NCI-H524 (cell line): ENCODE measurements at regions not wholly inside any gene's neighbourhood (a gene's known extent, or its start where the extent isn't known, plus 50 kb on each side); places are given as distances from the start of the nearest gene placed in this dataset.
"Not testable (repeated sequence)": the region's sequence is repeated elsewhere in the genome, so short reads cannot be mapped to it uniquely, and the experiment has no call there.

Experiments
- DNase-seq, 2 experiments: peaks; one replicate each; lab custom pipeline; 2025; lab: John Stamatoyannopoulos, UW

DNA sequence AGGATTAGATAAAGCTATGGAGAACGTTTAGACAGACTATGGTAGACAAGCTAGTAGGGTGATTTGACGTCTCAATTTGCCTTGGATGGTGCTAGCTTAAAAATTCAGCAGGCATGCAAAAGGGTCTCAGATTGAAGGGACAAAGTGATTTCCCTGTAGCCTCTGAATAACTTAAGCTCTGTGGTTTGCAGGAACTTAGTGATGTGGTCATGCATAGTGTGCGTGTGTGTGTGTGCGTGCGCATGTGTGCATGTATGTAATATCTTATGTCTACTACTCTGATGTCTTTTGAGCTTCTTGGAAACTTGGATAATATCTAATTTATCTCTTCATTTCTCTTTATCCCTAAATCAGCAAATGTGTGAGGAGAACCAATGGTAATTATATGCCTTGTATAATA lies 183.6 kb upstream of the TNC start:
- no peak for DNase-seq

DNA sequence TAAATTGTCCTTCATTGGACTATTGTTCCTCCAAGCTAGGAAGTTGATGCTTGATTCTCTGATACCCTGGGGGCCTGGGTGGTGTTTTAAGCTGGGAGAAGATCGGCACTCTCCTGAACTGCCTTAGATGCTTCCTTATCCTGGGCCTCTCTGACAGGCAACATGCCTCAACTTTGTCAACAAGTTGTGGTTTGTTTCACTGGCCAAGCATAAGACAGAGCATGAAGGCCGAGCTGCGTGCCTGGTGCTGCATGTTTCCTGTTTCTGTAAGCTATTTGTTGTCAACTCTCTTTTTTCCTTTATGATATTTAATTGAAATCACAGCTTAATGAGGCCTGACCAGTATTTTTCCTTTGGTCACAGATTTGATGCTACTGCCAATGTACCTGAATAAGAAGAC lies 187.6 kb upstream of the TNC start:
- no peak for DNase-seq

DNA sequence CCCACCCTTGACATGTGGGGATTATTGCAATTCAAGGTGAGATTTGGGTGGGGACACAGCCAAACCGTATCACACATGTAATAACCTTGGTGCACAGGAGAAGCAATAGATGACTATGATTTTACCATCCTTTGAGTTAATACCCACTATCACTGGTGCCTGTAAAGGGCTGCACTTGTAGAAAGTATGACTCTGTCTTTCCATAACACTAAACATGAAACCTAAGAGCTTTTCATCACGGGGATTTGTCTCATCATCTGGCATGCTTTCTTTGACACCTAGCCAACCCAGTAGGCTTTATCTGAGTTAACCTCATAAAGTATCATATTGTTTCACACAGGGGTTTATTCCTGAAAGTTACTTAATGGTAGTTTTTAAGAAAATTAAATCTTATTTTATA lies 188.9 kb upstream of the TNC start:
- DNase-seq, result no peak

DNA sequence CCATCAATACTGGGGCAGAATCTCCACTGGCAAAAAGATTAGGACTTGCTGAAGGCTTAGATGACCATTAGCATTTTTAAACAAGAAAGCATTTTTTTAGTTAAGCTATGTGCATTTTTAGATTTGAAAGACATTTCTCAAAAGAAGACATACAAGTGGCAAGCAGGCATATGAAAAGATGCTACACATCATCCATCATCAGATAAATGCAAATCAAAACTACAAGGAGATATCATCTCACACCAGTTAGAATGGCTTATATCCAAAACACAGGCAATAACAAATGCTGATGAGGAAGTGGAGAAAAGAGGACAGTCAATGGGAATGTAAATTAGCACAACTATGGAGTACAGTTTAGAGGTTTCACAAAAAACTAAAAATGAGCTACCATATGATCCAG lies 195.6 kb upstream of the TNC start:
- DNase-seq, result no peak

DNA sequence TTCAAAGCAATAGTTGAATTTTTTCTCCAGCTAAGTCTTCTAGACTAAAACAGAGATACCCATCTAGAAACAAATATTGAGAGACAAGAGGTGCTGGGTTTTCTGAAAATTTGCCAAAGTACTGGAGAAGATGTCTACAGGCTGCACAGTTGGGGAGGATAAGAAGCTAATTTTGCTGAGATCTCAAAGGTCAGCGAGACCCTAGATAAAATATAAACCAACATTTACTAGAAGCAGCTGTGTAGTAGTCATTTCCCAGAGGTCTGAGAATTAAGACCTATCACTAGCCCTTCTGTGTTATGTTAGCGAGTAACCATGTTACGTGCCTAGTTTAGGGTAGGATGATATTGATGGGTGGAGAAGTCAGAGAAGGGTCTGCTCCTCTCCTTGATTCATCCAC lies 208.5 kb upstream of the TNC start:
- DNase-seq, result no peak

DNA sequence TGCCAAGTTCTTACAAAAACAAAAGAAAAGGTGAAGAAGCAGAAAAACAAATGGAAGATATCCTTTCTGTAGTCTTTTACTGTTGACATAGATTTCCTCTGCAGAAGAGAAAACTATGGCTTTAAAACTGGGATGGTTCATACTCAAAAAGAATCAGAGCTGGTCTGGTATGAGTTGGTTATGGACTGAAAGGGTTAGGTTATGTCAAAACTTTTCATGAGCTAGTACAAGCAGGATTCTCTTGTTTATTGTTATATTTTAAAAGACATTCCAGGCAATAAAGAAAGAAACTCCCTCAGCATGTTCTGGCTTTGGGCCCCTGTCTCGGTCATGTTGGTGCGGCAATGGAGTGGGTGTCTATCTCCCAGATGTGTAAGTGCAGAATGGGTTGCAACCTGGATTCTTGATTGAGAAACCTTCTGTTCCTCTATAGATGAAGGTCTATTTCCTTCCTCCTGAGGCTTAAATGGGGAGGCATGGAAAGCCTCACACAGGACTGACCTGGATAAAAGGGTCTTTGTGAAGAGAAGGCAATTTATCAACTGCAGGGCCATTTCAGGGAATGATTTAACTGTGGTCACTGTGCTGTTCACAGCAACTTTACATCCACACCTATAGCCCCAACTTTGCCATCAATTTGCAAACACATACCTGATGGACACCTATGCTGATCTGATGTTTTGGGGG lies 209.6 kb upstream of the TNC start:
- DNase-seq, result no peak

DNA sequence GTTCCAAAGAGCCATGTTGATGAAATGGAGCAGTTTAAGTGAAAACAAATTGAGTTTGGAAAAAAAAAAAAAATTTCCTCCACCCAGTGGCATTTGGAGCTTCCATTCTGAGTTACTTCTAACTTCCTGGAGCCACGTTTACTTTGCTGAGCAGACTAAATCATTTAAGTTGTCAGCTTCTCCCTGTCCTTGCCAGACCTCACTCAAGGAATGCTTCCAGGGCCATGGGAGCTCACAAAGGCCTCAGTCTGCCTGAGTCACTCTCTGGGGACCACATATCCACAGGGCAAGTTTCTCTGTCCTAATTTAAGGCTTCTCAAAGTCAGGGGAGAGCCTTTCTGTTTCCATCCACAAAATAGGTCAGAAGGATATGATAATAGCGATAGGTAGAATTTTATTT lies 210.3 kb upstream of the TNC start:
- DNase-seq, result no peak

DNA sequence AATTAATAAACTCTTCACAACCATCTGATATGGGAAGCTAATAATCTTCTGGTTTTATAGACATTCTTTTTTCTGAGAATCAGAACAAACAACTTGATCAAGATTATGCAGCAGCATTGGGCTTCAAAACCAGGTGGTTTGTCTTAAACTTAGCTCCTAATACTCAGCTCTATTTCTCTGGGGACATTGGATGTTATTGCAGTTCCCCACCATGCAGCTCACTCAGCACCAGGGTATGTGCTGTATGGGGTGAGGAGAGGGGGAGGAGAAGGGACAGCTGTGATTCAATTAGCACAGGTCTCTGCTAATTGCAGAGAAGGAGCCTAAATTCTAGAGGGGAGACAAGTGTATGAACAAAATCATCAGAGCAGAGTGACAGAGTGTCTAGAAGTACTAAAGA lies 210.7 kb upstream of the TNC start:
- DNase-seq, result peak; percentile 14 to 15

DNA sequence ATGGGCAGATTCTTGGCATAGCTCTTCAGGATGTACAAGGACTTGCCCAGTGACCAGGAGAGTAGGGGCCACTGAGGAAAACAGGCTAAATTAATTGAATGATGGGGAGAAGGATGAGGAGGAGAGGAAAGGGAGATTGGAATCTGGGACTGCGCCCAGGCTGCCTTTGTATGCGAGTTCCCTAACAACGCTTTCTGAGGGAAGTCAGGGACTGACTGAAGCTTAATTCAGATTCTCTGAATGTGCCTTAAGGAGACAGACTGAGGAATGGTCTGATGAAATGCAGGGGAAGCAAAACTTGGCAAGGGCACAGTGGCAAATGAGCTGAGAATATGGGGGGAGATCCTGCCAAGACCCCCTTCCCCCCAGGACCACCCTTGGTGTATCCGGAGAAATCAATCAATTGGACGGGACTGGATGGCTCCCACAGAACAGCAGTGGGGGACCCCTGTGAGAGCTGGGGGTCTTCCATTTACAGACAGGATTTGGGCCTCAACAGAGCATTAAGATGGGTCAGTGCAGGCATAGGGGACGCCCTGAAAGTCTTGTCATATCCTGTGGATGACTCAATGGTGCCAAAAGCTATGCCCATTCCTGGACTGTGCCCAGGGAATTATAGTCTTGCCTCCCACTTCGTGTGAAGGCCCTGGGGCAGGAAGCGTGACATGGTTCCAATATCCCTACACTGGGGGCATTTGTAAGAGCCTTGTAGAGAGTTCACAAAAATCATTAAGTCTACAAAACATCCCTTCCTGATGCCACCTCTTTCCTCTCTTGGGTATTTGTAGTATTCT lies 215.5 kb upstream of the TNC start:
- DNase-seq, result no peak

DNA sequence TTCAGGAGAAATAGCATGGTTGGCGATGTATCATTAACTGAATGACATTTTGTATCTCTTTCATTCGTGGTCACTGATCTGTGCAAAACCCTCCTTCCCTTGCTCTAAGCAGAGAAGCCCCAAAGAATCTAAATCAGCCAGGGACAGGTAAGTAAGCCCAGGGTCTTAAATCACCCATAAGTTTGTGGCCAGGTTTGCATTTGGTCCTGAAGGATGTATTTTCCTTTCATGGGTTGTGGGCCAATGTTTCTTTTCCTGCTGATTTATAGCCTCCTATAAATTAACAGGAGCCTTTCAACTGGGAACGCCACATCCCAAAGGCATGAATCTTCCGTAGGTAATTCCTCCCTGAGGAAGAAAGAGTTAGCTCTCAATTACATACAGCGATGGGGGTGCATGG lies 217.5 kb upstream of the TNC start:
- DNase-seq, result no peak

DNA sequence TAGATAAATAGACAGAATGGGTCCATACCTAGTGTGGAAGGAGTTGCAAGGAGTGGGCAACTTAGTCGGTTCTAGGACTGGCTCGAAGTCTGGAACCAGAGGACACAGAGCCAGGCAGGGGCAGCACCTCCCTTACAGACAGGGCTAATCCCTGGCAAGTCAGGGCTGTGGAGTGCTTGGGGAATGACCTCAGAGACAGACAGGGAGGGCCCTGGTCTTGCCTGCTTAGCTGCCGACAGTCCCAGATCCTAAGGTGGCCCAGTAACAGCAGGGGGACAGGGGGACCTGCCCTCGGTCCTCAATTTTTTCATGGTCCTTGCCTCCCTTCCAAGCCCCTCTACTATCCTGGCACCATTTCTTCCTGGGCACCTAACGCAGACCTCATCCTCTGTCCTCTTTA lies 222.4 kb upstream of the TNC start:
- no peak for DNase-seq

DNA sequence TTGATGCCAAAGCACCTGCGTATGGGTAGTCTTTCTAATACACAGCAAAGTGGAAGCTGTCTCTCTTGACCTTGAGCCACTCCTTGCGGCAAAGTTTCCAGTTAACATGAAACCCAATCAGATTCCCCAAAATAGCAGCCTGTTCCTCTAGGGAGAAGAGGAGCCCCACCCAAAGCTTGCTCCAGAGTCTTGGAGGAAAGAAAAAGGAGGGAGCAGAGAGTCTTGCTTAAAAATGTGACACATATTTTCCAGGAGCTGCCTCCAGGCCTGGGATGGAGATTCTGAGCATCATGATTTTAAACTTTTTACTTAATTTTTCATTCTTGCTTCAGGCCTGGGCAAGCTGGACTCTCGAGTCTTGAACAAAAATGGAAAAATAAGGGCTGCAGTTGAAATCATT lies 223.5 kb upstream of the TNC start:
- DNase-seq, result no peak

DNA sequence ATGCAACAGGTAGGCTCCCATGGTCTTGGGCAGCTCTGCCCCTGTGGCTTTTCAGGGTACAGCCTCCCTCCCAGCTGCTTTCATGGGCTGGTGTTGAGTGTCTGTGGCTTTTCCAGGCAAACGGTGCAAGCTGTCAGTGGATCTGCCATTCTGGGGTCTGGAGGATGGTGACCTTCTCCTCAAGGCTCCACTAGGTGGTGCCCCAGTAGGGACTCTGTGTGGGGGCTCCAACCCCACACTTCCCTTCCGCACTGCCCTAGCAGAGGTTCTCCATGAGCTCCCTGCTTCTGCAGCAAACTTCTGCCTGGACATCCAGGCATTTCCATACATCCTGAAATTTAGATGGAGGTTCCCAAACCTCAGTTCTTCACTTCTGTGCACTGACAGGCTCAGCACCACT lies 229.8 kb upstream of the TNC start:
- not testable (repeated sequence) for DNase-seq

DNA sequence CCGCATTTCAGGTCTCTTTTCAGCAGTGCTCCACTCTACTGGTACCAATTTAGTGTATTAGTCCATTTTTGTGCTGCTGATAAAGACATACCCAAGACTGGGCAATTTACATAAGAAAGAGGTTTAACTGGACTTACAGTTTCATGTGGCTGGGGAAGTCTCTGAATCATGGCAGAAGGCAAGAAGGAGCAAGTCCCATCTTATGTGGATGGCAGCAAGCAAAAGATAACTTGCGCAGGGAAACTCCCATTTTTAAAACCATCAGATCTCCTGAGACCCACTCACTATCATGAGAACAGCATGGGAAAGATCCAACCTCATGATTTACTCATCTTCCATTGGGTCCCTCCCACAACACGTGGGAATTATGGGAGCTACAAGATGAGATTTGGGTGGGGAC lies 231.0 kb upstream of the TNC start:
- not testable (repeated sequence) for DNase-seq

DNA sequence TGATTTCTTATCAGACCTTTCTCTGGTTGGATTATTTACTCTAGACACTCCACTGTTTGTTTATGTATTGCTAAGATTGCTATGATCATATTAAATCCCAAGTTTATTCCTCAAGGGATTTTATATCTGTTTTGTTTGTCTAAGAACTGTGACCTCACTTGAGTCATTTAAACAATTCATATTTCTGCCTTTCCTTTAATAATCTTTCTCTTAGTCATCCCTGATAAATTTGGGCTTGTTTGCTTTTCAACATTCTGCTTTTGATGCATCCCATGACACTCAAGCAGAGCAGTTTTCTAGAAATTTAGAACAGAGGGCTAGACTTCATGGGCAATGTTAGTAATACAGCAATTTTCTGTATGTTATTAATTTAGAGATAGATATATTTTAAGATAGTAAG lies 231.6 kb upstream of the TNC start:
- no peak for DNase-seq

DNA sequence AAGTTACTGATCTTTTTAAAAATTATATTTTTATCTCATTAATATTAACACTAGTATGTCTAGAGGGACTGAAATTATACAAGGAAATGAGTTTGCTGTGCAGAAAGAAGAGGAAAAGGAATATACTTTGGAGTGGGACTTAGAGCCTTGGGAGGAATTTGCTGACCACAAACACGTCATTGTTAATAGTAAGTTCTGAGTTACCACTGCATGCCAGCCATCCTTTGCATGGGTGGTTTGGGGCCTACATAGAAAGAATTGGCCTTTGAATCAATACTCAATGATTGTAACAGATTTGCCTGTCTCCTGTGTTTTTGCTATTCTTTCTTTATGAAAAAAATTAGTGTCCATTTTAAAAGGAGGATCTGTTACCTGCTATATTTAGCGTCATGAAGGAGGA lies 232.6 kb upstream of the TNC start:
- no peak for DNase-seq

DNA sequence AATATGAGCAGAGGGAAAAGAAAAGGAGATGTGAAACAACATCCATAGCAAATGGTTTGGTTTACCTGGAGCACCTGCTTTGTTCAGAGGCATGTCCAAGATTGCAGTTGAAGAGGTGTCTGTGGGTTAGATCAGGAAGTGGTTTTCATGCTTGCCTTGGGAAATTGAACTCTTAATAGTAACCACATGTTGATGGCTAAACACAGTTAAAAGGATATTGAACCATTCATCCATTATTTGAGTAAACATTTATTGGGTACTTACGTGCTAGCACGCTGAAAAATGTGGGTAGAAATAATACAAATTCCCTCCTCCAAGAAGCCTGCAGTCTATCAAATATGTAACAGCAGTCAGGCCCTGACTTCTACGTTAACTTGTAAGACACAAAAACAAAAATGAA lies 235.7 kb upstream of the TNC start:
- DNase-seq, result no peak

DNA sequence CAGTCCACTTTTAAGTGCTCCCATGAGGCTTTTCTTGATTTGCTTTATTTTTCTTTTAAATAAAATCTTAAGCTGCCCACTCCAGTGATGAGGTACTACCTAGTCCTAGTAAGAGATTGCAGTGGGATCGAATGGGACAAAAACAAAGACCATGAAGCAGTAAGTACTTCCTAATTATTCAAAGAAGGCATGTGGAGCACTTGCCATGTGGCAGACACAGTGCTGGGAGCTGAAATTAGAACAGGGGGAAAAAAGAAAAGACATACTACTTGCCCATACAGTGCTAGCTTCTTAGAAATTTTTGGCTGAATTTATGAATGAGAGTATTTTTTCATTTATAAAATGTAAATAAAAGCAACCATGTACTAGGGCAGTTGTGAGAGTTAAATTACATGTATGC lies 239.9 kb upstream of the TNC start:
- DNase-seq, result peak in 1 of 2 experiments; percentile 36

DNA sequence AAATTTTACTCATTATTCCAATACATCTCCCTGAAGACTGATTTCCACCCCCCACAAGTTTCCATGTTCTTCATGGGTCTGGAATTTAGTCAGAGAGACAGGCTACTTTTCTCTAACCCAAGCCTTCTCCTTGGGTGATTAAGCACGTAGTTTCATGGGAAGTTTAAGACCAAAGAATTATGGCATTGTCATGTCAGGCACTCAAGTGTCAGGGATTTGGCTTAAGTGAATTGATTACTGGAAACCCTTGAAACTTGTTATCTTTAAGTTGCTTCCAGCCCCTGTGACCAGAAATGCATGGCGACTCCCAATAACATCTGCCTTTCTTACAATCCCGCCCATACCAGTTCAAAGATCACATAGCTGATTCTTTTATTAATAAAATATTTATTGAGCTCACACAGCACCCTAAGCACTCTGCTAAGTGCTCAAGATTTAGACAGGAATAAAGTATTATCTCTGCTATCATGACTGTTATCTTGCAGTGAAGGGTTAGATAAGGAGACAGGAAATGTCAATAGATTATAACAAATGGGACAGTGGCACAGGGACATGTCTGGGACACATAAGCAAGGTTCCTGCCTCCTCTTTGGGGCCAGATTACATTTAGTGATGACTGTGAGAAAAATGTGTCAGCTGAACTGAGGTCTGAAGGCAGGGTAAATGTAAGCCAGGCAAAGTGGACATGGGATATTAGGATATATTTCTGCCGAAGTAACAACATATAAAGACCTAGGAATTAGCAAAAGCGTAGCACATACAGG lies 241.2 kb upstream of the TNC start:
- peak; percentile 34 to 74 for DNase-seq

DNA sequence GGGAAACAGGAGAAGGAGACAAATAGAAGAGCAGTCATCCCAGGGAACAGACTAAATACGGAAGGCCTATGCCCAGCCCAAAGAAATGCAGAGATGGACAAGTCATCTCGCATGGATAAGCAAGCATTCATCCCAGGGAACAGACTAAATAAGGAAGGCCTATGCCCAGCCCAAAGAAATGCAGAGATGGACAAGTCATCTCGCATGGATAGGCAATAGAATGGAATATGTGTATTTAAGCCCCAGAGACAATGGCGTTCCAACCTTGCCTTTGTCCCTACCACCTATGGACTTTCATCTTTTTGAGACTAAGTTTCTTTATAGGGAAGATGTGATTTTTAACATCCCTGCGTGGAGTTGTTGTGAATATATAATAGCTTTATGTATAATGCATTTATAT lies 242.2 kb upstream of the TNC start:
- no peak for DNase-seq

DNA sequence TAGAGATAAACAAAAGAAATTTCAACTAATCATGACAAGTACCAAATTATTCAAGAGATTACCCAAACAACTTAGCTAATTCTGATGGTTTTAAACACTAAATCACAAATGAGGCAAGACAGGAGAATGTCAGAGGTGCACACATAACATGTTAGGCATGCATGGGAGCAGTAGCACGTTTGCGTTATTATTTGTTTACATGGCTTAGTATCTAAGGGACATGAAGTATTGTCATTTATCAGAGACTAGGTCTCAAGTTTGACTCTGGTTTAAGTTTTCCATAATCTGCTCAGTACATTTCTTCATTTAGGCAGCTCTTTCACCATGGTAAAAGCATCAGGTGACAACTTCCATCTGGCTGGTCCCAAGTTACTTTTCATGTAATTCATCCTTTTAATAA lies 244.1 kb upstream of the TNC start:
- peak in 1 of 2 experiments; percentile 63 for DNase-seq

DNA sequence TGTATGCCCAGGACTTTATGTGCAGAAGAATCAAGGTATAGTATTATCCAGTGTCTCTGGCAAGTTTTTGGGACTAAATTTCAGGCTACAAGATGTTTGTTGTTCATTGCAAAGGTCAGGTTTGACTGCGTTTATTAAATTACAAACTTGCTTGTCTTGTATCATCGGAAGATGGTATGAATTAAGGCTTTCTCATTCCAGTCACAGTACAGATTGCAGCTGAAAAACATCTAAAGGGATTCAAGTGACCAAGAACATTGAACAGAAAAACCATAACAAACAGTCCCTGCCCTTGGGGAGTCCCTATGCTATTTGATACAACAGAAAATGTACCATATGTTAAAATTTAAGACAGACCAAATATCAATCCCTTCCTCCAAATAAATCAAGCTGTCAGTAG lies 244.7 kb upstream of the TNC start:
- peak in 1 of 2 experiments; percentile 10 for DNase-seq

DNA sequence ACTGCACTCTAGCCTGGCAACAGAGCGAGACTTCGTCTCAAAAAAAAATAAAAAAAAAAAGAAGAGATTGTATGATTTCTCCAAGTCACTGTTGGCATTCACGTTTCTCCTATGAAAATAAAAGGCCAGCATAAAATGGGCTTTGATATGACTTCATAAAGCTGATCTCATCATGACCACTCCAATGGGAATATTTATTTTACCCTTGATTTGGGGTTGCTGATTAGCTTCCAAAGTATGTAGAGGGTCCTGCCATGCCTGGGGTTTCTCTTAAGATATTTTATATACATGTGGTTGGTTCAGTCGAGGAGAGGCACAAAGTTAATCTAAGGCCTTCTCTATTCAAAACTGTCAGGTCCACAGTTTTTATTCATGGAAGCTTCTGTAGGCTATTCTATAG lies 247.0 kb upstream of the TNC start:
- DNase-seq, result no peak
